DOHH2 (cell line): ENCODE measurements at regions not wholly inside any gene's neighbourhood (a gene's known extent, or its start where the extent isn't known, plus 50 kb on each side); places are given as distances from the start of the nearest gene placed in this dataset.

ENCODE experiments used
- EZH2phosphoT487 ChIP-seq: fragments of 200-600 bp; sonication (generic); IDR thresholded peaks from 2 replicates; pipeline ENCODE4 v1.6.1; 2017; ENCODE audit warnings: borderline replicate concordance, mild to moderate bottlenecking, antibody characterized with exemption, low read length, moderate library complexity, mixed read lengths
- TF ChIP-seq, protein P1 (sequence below): fragments of 200-600 bp; sonication (generic); IDR thresholded peaks from one replicate; pipeline ENCODE4 v1.5.1; 2014; ENCODE audit warnings: antibody characterized with exemption, mild to moderate bottlenecking, low read depth, low read length; ENCODE audit not compliant: poor library complexity, severe bottlenecking

DNA sequence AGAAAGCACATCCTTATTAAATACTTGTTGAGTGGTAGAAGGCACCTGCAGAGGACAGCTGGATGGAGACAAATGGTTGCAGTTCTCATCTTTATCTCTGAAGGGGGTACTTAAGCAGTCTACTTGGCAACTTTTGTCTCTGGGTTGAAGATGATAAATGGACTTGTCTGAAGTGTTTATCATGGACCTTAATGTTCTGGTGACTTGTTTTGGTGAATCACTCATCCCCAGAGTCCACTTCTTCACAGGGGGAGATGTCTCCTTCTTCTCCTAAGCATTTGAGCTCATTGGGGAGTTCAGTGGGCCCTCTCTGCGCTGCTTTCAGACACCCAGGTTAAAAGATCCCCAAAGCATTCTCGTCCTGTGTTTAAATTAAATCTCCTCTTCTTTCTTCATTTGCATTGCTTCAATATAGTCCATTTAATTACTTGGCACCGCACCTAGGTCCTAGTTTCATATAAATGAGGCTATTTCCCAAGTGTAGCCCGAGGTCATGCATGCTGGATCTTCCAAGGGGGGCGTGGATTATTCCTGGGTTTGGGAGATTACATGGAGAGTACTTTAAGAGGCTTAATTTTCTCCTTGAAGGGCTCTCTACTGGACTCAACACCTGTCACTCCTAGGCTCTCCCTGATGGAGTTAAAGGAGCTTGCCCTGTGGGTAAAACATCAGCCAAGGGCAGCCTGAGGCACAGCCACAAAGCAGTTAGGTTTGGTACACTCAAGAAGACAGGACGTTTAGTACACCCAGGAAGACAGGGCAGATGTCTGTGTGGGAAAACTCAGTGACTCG, 239.3 kb upstream of the C2CD4B start:
- TF ChIP-seq, protein P1, sequence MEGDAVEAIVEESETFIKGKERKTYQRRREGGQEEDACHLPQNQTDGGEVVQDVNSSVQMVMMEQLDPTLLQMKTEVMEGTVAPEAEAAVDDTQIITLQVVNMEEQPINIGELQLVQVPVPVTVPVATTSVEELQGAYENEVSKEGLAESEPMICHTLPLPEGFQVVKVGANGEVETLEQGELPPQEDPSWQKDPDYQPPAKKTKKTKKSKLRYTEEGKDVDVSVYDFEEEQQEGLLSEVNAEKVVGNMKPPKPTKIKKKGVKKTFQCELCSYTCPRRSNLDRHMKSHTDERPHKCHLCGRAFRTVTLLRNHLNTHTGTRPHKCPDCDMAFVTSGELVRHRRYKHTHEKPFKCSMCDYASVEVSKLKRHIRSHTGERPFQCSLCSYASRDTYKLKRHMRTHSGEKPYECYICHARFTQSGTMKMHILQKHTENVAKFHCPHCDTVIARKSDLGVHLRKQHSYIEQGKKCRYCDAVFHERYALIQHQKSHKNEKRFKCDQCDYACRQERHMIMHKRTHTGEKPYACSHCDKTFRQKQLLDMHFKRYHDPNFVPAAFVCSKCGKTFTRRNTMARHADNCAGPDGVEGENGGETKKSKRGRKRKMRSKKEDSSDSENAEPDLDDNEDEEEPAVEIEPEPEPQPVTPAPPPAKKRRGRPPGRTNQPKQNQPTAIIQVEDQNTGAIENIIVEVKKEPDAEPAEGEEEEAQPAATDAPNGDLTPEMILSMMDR, result no peak
- TF ChIP-seq EZH2phosphoT487, result no peak
